Thyroid gland (tissue), 4 donors: ENCODE measurements at regions not wholly inside any gene's neighbourhood (a gene's known extent, or its start where the extent isn't known, plus 50 kb on each side); places are given as distances from the start of the nearest gene placed in this dataset.

Source experiments
- POLR2A ChIP-seq, 2 donors: fragments of 450-650 bp; IDR thresholded peaks; one replicate each; pipeline ENCODE4 v1.6.1; 2017; ENCODE audit warnings: antibody characterized with exemption in 2 of 2, mild to moderate bottlenecking in 2 of 2, moderate library complexity in 1 of 2
- TF ChIP-seq, protein P1 (sequence below), 6 experiments: fragments of 200-600 bp in 3 of 6; fragments of 450-650 bp in 3 of 6; sonication (generic) in 3 of 6; IDR thresholded peaks; one replicate each; pipeline ENCODE4 v1.5.1; 2016 to 2019; ENCODE audit warnings: antibody characterized with exemption in 6 of 6, mild to moderate bottlenecking in 2 of 6, inconsistent platforms in 1 of 6, moderate library complexity in 1 of 6

DNA sequence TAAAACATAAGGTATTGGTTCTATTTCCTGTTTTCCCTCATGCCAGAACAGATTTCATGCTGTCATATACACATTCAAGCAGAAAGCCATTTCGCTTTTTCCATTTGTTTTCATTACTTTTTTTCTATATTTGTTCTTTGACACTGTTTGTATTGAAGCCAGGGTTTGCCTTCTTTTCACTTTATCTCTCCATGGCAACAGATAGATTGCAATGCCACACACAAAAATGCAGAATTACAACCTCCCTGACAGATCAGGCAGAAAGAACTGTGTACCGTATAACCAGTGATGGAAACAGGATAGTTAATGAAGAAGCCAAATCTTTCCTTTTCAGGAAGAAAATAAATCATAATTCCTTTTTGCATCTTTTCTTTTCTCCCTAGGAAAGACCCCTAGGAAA lies 103.0 kb upstream of the PCGF5 start:
- TF ChIP-seq, protein P1, sequence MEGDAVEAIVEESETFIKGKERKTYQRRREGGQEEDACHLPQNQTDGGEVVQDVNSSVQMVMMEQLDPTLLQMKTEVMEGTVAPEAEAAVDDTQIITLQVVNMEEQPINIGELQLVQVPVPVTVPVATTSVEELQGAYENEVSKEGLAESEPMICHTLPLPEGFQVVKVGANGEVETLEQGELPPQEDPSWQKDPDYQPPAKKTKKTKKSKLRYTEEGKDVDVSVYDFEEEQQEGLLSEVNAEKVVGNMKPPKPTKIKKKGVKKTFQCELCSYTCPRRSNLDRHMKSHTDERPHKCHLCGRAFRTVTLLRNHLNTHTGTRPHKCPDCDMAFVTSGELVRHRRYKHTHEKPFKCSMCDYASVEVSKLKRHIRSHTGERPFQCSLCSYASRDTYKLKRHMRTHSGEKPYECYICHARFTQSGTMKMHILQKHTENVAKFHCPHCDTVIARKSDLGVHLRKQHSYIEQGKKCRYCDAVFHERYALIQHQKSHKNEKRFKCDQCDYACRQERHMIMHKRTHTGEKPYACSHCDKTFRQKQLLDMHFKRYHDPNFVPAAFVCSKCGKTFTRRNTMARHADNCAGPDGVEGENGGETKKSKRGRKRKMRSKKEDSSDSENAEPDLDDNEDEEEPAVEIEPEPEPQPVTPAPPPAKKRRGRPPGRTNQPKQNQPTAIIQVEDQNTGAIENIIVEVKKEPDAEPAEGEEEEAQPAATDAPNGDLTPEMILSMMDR (IDR thresholded peaks at IDR 0.05), result no peak
- TF ChIP-seq POLR2A (IDR thresholded peaks at IDR 0.05), result no peak
